NCI-H2196 (cell line): ENCODE measurements at regions not wholly inside any gene's neighbourhood (a gene's known extent, or its start where the extent isn't known, plus 50 kb on each side); places are given as distances from the start of the nearest gene placed in this dataset.

Experiments used
- DNase-seq: peaks from one replicate; lab custom pipeline; 2025; ENCODE audit not compliant: unreplicated experiment; lab: John Stamatoyannopoulos, UW

DNA sequence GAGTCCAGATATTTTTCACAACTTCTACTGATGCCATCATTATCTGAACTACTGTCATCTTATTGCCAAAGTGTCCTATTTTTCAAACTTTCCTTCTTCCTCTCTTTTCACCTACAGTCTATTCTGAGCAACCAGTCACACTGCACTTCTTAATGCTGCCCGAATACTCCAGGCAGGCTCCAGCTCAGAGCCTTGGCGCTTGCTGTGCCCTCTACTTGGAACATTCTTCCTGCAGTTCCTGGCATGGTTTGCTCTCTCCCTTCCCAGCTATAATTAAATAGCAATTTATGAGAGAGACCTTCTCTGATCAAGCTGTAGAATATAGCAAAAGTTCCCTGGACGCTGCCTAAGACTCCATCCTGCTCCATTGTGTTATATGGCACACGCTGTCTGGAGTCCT, 831.6 kb downstream of the QKI start:
- DNase-seq: no peak

DNA sequence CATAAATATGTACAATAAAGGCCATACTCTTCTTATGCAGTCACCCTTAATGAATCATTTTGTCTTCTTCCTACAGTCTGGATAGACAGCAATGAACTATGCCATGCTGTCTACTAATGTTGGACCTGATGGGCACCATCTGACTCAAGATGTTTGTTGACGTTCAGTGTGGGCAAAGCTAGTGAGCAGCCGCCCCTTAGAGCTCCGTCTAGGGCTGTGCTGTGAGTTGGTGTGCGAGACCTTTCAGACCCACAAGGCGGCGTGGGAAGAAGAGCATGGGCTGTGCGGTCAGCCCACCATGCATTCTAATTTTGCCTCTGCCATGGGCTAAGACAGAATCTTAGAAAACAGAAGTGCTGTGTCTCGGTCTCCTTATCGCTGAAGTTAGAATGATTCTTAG, 829.4 kb downstream of the QKI start:
- no peak for DNase-seq

DNA sequence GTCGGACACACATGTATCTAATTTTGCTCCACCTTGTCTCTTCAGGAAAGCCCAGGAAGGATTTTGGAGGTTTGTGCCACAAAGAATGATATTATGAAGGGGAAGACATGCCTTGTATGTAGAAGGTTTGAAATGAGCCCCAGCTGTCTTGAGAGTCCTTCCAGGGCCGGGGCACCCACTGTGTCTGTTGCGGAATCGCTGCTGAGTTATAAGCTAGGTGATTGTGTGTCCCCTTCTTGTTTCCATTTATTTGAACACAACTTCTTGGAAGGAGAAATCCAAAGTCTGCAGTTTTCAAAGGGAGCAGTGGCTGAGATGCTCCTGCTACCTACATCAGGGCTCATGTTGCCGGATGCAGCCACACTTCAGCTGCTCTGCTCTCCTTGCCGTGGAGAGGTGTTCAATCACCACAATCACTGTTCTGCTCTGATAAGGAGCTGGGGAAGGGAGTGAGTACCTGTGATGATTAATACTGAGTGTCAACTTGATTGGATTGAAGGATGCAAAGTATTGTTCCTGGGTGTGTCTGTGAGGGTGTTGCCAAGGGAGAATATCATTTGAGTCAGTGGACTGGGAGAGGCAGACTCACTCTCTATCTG, 828.6 kb downstream of the QKI start:
- DNase-seq: no peak

DNA sequence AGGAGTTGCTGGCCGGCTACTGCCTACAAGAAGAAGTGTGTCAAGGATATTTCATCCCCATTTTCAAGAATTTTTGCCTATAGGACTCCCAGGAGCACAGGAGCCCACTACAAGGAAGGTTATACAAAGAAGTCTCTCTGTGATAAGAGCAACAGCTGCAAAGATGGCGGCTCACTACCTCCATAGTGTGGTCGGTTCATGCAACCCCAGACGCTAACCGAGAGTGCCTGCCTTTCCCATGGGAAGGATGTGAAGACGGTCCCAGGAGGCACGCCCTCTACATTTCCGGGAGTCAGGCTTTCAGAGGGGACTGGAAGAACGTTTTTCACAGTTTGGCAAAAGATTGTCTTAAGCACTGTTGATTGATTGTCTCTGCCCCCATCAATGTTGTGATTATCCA, 816.3 kb downstream of the QKI start:
- no peak for DNase-seq

DNA sequence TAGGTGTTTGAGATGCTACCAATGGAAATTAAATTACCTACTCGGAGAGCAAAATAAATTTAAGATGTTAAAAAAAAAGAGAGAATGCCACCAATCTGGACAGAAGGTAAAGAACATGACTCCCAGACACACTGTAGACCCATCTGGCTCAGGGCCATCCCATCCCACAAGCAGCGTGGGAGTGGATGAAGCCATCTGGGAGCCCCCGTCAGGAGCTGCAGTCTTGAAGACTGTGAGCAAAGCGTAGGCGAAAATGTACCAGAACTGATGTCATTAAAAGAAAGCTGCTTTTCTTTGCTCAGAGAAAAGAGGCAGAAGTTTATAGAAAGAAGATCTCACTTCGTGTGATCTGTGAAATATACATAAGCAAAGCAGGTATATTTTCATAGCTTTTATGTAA, 815.7 kb downstream of the QKI start:
- no peak for DNase-seq

DNA sequence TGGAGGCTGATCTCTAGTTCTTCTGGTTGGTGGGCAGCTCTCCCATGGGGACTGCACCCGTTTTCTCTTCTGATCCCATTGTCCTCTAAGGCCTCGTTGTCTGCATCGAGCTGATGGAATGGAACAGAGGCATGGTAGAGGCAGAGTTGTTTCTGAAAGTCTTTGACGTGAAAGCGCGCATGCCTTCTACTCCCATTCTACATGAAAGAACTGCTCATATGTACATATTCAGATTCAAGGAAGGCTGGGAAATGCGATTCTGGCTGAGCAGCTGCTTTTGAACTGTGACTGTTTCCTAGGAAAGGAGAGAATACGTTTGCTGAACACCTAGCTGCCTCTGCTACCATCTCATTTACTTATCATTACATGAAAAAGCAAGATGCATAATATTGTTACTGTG, 815.2 kb downstream of the QKI start:
- DNase-seq: no peak

DNA sequence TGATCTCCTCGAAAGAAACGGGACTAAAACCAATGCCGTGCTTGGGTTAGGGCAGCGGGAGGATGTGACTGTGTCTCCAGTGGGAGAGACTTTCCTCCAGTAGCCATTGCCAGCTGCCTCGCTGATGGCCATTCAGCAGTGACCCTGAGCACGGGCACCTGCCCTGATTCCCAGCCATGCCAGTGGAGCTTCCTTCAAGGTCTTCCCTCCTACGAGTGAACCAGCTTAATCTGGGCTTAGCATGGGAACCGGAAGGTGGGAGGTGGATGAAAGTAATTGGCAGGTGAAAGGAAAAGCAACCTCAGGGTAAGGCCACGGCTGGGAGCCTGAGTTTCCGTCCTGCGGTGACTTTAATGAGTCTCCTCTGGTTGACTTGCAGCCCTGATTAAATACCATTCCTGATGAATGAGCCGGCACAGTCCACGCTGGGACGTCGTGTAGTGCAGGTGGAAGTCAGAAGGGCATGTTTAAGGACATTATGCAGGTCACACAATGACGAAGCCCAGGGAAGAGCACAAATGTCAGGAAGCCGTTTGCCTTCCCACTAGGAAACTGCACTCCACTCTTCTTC, 813.5 kb downstream of the QKI start:
- no peak for DNase-seq

DNA sequence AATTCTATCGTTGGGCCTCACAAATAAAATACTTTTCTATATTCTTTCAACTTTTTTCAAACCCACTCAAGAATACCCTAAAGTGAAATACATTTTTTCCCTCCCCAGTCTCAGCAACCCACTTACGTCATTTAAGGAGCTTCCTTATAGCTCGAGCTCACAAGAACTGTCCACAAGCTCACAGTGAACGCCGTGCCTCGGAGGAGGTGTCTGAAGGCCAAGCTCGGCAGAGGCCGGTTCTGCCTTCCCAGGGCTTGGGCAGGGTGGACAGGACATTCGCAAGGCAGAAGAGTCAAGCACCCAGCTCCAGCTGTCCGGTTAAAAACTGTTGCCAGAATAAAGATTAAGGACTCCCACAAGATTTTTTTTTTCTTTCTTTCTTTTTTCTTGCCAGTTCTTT, 802.3 kb downstream of the QKI start:
- no peak for DNase-seq

DNA sequence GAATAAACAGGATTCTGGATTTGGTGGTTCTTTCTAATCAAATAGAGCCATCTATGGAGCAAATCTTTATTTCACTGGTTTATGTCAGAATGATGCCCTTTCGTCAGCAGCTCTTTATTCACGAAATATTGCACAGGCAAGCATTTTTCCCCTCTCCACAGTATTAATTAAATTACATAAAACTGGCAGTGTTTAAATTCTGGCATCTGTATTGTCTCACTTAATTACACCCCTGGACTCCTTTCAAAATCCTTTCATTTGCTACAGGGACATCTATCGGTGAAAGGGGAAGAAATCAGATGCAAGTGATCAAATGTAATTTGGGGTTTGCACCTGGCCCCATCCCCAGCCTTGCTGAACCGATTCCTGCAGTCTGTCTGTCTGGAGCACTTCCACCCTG, 801.9 kb downstream of the QKI start:
- DNase-seq: no peak

DNA sequence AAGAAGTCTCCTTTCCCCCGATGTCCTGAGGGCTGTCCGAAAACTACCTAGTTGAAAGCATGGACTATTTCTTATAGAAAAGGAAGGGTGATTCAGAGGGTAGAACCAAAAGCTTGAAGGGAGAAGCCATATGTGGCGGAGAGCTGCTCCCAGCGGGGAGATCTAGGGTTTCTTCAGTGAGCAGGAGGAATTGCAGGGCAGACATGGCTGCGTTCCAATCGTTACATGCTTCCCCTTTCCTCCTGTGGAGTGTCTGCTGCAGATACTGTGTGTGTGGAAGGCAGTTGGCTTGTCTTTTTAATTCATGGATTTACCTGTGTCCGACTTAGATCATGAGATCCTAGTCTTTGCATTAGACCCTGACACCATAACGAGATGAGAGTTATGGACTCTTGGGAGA, 799.5 kb downstream of the QKI start:
- DNase-seq: no peak

DNA sequence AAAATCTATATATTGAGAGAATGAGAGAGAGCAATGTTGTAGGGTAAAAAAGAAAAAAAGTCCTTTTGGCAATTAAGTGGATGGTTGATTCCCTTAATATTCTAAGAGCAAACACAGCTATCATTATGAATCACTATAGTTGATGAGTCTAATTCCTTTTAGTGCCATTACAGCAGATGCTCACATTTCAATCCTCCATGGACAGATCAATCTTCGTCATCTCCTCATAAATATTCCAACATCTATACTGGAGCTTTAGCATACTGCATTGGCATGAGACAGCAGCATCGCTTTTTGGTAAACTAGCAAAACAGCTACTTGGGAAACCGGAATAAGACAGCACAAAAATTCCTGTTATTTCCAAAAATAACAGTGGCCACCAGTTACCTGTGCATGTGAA, 796.7 kb downstream of the QKI start:
- DNase-seq: no peak

DNA sequence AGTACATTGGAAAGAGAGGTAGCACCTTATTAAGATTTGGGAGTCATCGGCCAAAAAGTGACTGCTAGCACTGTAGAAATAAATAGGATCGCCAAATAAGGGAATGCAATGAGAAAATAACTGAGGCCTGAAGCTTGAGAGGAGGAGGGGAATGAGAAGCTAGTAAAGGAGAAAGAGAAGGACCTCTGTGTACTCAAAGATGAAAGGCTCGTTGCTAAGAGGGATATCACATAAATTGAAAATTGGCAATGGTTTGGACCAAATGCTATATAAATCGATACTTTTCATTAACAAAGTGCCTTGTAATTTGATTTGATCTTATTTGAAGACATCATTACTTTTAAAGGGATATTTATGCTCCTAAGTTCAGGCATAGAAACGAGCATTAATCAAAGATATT, 796.3 kb downstream of the QKI start:
- no peak for DNase-seq

DNA sequence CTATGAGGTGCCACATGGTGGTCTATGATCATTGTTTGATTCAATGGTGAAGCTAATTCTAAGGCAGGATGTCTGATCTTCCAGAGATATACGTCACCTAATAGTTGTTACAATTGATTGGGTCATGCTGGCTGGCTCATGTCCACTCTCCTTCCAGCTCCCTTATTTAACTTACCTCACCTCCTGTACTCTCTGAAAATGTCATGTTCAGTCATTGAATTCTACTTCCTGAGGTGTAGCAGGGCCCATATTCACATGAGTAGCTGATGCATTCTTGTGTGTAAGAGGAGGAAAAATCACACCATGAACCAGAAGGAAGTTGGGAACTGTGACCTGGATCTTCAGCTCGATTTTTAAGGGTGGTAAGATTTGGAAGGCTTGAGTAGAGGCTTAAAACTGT, 795.8 kb downstream of the QKI start:
- DNase-seq: no peak

DNA sequence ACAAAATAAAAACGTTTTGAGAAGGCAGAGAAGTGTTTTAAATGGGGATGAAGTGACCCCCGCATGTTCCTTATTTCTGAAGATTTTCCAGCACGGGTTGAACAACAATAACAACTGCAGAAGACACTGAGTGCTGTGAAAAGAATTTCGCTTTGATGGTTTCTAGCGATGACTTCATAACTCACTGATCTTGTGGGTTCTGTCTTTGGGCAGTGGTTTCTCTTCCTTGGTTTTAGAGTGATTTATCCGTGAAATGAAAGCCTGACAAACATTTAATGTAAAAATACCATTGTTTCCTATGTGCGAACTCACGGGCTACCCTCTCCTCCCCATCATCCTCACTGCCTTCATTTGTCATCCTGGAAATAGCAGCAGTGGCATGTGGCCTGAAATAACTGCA, 793.9 kb downstream of the QKI start:
- no peak for DNase-seq

DNA sequence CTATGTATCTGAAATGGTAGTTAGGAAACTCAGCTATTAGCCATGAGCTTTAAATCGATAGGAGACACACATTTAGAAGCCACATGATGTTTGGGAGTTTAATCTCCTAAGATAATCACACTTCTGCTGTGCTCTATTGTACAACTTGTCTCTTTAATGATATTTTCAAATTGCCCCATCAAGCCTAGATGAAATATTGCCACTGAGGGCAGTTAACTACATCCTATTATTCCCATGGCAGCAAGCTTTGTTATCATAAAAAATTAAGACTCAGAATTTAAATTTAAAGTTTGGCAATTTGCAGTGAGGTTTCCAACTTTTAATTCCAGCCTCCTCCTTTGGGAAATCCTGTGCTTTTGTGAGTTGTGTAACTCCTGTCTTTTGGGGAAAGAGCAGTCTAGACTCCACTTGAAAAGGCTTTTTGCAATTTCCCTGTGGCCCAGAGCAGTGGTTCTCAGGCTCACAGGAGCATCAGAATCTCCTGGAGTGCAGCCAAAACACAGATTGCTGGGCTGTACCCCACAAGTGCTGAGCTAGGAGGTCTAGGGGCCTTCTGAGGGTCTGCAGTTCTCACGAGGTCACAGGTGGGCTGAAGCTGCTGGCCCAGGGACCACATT, 792.4 kb downstream of the QKI start:
- no peak for DNase-seq

DNA sequence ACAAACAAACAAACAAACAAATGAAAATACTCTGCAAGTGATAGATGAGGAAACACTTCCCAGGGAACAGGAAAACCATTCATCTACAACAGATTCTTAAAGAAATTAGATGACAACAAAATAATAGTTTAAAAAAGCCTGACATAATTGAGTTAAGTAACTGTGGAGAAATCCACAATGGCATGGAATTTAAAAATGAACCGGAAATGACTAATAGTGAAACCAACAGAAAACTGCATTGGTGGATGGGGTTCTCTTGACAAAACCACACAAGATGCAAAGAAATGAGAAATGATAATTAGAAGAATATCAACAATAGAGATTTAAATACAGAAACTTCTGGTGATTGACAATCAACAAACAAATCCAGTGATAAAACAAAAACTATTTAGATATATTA, 785.6 kb downstream of the QKI start:
- no peak for DNase-seq

DNA sequence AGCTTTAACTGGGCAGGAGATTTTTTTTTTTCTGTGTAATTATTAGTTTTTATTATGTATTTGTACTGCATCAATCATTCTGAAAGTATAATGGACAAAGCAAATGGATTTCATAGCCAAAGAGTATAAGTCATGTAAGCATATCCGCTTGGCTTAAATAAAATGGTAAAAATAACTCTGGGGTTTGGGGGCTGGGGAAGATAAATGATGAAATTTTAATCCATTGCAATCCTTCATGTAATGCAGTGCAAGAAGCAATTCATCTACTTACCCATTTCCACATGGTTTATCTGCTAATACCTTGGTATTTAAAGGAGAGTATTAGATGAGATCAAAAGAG, 781.4 kb downstream of the QKI start:
- DNase-seq: no peak

DNA sequence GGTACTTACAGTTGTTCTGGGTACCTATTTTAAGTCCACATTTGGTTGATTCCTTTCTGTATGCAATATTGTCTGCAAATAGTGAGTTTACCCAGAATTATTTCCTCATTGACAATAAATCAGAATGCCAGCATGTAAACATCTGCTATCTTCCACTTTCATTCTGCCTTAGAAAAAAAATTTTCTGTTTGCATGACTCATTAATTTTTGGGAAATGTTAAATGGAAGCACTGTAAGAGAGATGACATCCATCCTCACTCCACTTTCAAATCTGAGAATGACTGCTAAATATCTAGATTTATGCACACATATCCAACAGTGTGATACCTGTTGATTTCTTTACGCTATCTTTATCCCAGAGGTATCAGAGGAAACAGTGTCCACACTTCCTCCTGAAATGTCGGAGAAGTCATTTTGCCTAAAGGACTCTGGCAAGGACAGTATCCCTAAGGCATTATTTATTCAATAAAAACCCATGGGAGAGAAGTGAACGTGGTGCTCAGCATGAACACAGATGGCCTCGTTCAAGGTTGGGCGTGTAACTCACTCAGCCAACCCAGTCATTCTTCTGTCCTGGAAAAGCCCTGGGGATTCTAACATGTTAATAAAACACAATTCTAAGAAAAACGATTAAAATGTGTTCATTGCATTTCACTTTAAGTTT, 780.9 kb downstream of the QKI start:
- DNase-seq: no peak

DNA sequence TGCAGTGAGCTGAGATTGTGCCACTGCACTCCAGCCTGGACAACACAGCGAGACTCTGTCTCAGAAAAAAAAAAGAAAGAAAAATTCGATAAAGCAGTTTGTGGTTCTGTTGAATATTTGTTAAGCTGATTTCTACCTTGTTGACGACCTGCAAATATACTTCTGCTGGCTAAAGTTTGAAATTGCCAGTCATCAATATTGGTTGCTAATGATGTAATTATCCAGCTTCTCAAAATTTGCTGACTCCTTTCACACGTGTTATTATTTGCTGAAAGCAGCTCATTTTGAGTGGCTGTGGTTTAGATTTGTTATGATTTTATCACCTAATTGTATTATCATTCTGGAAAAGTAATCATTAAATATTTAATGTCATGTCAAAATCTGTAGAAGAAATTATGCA, 774.3 kb downstream of the QKI start:
- DNase-seq: no peak

DNA sequence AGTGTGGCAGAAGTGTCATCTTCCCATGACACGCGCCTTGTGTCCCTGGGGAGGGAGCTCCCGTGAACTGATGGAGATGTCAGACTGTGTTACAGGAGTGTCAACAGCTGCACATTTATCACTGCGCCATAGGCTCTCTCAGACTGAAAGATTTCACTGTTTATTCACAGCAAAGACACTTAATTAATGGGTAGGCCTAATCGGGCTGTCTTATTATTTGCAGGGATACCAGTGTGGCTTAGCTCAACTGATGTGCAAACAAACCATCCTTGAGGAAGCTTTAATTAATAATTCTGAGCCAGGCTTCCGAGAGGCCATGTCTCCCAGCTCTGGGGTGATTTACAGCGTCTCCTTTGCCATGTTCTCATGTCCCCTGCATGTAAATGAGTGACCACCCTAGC, 771.0 kb downstream of the QKI start:
- no peak for DNase-seq

DNA sequence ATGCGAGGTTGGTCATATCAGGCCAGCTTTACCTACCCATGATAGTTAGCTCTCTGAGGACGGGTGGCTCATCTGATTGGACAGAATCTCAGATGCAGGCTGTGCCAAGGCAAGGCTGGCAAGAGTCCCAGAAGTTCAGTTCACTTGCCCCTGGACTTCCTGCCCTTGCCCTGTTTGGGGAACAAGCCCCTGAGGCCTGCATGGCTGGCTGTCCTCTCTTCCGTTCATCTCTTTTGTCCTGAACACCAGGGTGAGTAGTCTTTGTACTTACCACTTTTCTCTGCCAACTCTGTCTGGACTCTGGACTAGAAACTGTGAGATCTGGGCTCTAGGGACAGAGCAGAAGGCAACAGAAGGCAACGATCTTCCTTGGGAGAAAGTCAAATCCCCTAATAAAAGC, 769.9 kb downstream of the QKI start:
- no peak for DNase-seq

DNA sequence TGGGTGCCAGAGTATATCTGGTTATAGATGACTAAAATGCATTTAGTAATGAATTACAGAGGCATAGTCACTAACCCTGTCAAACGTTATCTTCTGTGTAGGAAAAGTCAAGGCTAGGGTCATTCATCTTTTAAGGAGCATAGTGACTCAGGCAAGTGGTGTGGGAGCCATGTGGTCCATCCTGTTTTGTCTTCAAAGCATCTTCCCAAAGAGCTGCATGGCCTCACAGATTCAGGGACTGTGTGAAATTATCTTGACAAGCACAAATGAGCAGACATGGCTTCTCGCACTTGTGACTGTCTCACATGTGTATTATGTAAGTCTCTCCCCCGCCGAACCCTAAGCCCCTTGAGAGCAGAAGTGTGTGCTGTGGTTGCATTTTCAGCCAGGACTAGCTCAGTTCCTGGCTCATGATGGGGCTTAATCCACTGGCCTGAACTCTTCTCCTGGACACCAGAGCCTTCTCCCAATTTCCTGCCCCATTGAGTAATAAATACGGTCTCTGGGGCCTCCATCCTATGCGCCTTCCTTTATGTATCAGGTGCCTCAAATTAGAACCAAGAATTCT, 769.1 kb downstream of the QKI start:
- DNase-seq: no peak
